OCI-LY3 (cell line): ENCODE measurements at regions not wholly inside any gene's neighbourhood (a gene's known extent, or its start where the extent isn't known, plus 50 kb on each side); places are given as distances from the start of the nearest gene placed in this dataset.
A peak's percentile ranks its signal among the peaks of the same experiment; 100 is the strongest.

Source experiments
- H2AFZ ChIP-seq: fragments of 200-600, 300-600 bp; shearing (Covaris generic); 2 replicates; pipeline ENCODE4 v1.6.0; 2014; ENCODE audit warnings: antibody characterized with exemption, low read depth, low read length
- H3K27ac ChIP-seq: fragments of 200-600, 300-600 bp; sonication (generic); 2 replicates; pipeline ENCODE4 v1.5.1; 2014; ENCODE audit warnings: mild to moderate bottlenecking, low read length, moderate library complexity, mixed read lengths
- H3K27me3 ChIP-seq: fragments of 200-600, 300-600 bp; sonication (generic); 2 replicates; pipeline ENCODE4 v1.6.1; 2014; ENCODE audit warnings: low read depth, low read length, mixed read lengths
- H3K36me3 ChIP-seq: fragments of 200-600, 300-600 bp; sonication (generic); replicated peaks from 2 replicates; pipeline ENCODE3; 2014; ENCODE audit warnings: low read depth, low read length, mixed read lengths
- H3K4me1 ChIP-seq: fragments of 300-600, 200-600 bp; sonication (generic); 2 replicates; pipeline ENCODE4 v1.6.1; 2014; ENCODE audit warnings: low read length, mixed read lengths
- H3K4me2 ChIP-seq: fragments of 200-600, 300-600 bp; sonication (generic); 2 replicates; pipeline ENCODE4 v1.6.1; 2014; ENCODE audit warnings: low read length, mixed read lengths
- H3K4me3 ChIP-seq: fragments of 300-600, 200-600 bp; sonication (generic); 2 replicates; pipeline ENCODE4 v1.5.1; 2014; ENCODE audit warnings: antibody characterized with exemption, mild to moderate bottlenecking, low read length, moderate library complexity
- H3K79me2 ChIP-seq: fragments of 300-600, 200-600 bp; shearing (Covaris generic); 2 replicates; pipeline ENCODE4 v1.6.1; 2014; ENCODE audit warnings: mild to moderate bottlenecking, low read length, mixed read lengths
- H3K9ac ChIP-seq: fragments of 300-600, 200-600 bp; shearing (Covaris generic); 2 replicates; pipeline ENCODE4 v1.6.0; 2014; ENCODE audit warnings: mild to moderate bottlenecking, low read length, moderate library complexity
- H3K9me3 ChIP-seq: fragments of 200-600, 300-600 bp; shearing (Covaris generic); 2 replicates; pipeline ENCODE4 v1.6.1; 2014; ENCODE audit warnings: low read length, mixed read lengths; ENCODE audit not compliant: insufficient read depth
- H4K20me1 ChIP-seq: fragments of 200-600, 300-600 bp; sonication (generic); 2 replicates; pipeline ENCODE4 v1.6.1; 2016; ENCODE audit warnings: low read length, mixed read lengths; ENCODE audit not compliant: insufficient read depth
- CTCF ChIP-seq: fragments of 200-600, 300-600 bp; sonication (generic); IDR thresholded peaks from 2 replicates; pipeline ENCODE4 v1.5.1; 2014; ENCODE audit warnings: antibody characterized with exemption, low read length, low read depth
- EZH2phosphoT487 ChIP-seq: fragments of 200-600 bp; shearing (Covaris generic); IDR thresholded peaks from 2 replicates; pipeline ENCODE4 v1.6.1; 2018; ENCODE audit warnings: antibody characterized with exemption, mixed run types, low read depth

- Histone ChIP-seq H3K36me3 (no peaks in the 10 kb centered on the region), H3K4me2 (no peak overlapping the region), H2AFZ (no peak overlapping the region), H3K4me1 (no peaks in the 10 kb centered on the region), H3K4me3 (no peak overlapping the region), H3K79me2 (no peaks in the 10 kb centered on the region), H3K27me3 (0 out of 2 replicates have a peak, but pooled peaks cover 3% of the 10 kb centered on the region), H4K20me1 (no peaks in the 10 kb centered on the region), H3K9ac (no peak overlapping the region), H3K27ac (no peak overlapping the region), H3K9me3 (no peaks in the 10 kb centered on the region)
- no peak for TF ChIP-seq EZH2phosphoT487
- peak; percentile 32 for TF ChIP-seq CTCF
Measured at GRCh38 chr1:5637171-5637570, 355.1 kb downstream of the NPHP4 start.

GRCh38 chr1:5634893-5635292, 357.3 kb downstream of the NPHP4 start:
- no peak overlapping the region for H3K4me3 ChIP-seq
- 0 out of 2 replicates have a peak, but pooled peaks cover 3% of the 10 kb centered on the region for H3K27me3 ChIP-seq
- H4K20me1 ChIP-seq, result no peaks in the 10 kb centered on the region
- no peak overlapping the region for H3K27ac ChIP-seq
- no peaks in the 10 kb centered on the region for H3K79me2 ChIP-seq
- no peaks in the 10 kb centered on the region for H3K36me3 ChIP-seq
- no peak overlapping the region for H3K4me2 ChIP-seq
- no peaks in the 10 kb centered on the region for H3K9me3 ChIP-seq
- TF ChIP-seq EZH2phosphoT487, result no peak
- TF ChIP-seq CTCF, result no peak
- H3K9ac ChIP-seq, result no peak overlapping the region
- H3K4me1 ChIP-seq, result no peaks in the 10 kb centered on the region
- H2AFZ ChIP-seq, result no peak overlapping the region

- Histone ChIP-seq H3K4me2 (no peak overlapping the region), H3K9ac (no peak overlapping the region), H3K4me1 (no peaks in the 10 kb centered on the region), H3K27me3 (peaks cover 6% of the 10 kb centered on the region; the same call in 1 of the 2 replicates), H3K9me3 (no peaks in the 10 kb centered on the region), H3K4me3 (no peak overlapping the region), H3K79me2 (no peaks in the 10 kb centered on the region), H2AFZ (no peak overlapping the region), H4K20me1 (no peaks in the 10 kb centered on the region), H3K27ac (no peak overlapping the region), H3K36me3 (no peaks in the 10 kb centered on the region)
- TF ChIP-seq CTCF (no peak), EZH2phosphoT487 (no peak)
Measured at GRCh38 chr1:5632814-5633213, 359.4 kb downstream of the NPHP4 start.

GRCh38 chr1:5632224-5632623, 360.0 kb downstream of the NPHP4 start:
- TF ChIP-seq CTCF (no peak), EZH2phosphoT487 (no peak)

More at GRCh38 chr1:5632224-5632623, 360.0 kb downstream of the NPHP4 start:
- no peaks in the 10 kb centered on the region for H3K9me3 ChIP-seq
- no peak overlapping the region for H2AFZ ChIP-seq
- H3K27me3 ChIP-seq, result peaks cover 6% of the 10 kb centered on the region; the same call in 1 of the 2 replicates
- H3K4me2 ChIP-seq, result no peak overlapping the region
- no peaks in the 10 kb centered on the region for H4K20me1 ChIP-seq
- no peaks in the 10 kb centered on the region for H3K4me1 ChIP-seq
- H3K4me3 ChIP-seq, result no peak overlapping the region
- no peaks in the 10 kb centered on the region for H3K79me2 ChIP-seq
- H3K36me3 ChIP-seq, result no peaks in the 10 kb centered on the region
- no peak overlapping the region for H3K9ac ChIP-seq
- no peak overlapping the region for H3K27ac ChIP-seq
